ENCODE measurements at regions not wholly inside any gene's neighbourhood (a gene's known extent, or its start where the extent isn't known, plus 50 kb on each side); places are given as distances from the start of the nearest gene placed in this dataset.
A peak's percentile ranks its signal among the peaks of the same experiment; 100 is the strongest.

- Histone ChIP-seq H2BK120ac (replicated peaks; ENCODE audit: low read depth, low read length) (no peak overlapping the region), H3K27me3 (replicated peaks in 1 of 4; ENCODE audit: control insufficient read depth in 3 of 4, extremely low read depth in 1 of 4, insufficient read depth in 3 of 4, low read length in 3 of 4) (no peaks in the 10 kb centered on the region), H3K9me3 (ENCODE audit: insufficient read depth in 2 of 2, low read depth in 1 of 2, low read length in 1 of 2) (no peaks in the 10 kb centered on the region), H2BK12ac (ENCODE audit: low read depth, low read length) (no peak overlapping the region), H3K27ac (ENCODE audit: low read depth, low read length) (no peak overlapping the region), H3K23me2 (ENCODE audit: low read depth, low read length) (no peaks in the 10 kb centered on the region), H3K18ac (ENCODE audit: extremely low read depth, low read length) (no peak overlapping the region), H3K4ac (replicated peaks; ENCODE audit: insufficient read length, low read depth, low read length) (no peak overlapping the region), H2BK20ac (ENCODE audit: low read length) (no peak overlapping the region), H3K14ac (ENCODE audit: insufficient read length) (no peak overlapping the region), H4K8ac (ENCODE audit: extremely low read depth, insufficient read depth, low read length) (no peak overlapping the region), H3K56ac (replicated peaks; ENCODE audit: insufficient read length, low read depth, low read length) (no peak overlapping the region), H2AFZ (ENCODE audit: low read length) (peak overlapping the region; percentile 98), H4K91ac (replicated peaks; ENCODE audit: insufficient read length, low read length) (no peak overlapping the region), H2BK15ac (ENCODE audit: low read length) (no peak overlapping the region), H3K79me1 (ENCODE audit: low read depth, low read length) (no peaks in the 10 kb centered on the region), H3K4me3 (ENCODE audit: extremely low read depth in 1 of 4, insufficient read depth in 2 of 4, low read depth in 3 of 4, low read length in 4 of 4) (peak overlapping the region in 3 of 4 experiments; percentile 10 to 55 (median 27); a peak in 5 of 8 replicates), H4K20me1 (replicated peaks in 1 of 2; ENCODE audit: control insufficient read depth in 1 of 2, insufficient read depth in 2 of 2, low read length in 2 of 2) (no peaks in the 10 kb centered on the region), H3K79me2 (ENCODE audit: control insufficient read depth in 1 of 2, insufficient read depth in 2 of 2, low read length in 2 of 2) (no peaks in the 10 kb centered on the region), H3K36me3 (ENCODE audit: control insufficient read depth in 2 of 4, insufficient read depth in 4 of 4, low read length in 3 of 4) (no peaks in the 10 kb centered on the region), H3K23ac (ENCODE audit: insufficient read length) (no peak overlapping the region), H2BK5ac (ENCODE audit: low read depth, low read length) (no peak overlapping the region), H3K4me2 (ENCODE audit: insufficient read depth in 1 of 2, low read depth in 2 of 2, low read length in 2 of 2) (peak overlapping the region; percentile 16 to 69), H3K9ac (replicated peaks in 1 of 4; ENCODE audit: extremely low read depth in 1 of 4, low read depth in 3 of 4, low read length in 3 of 4) (no peak overlapping the region; a peak in 1 of 7 replicates), H3K4me1 (replicated peaks in 1 of 4; ENCODE audit: control insufficient read depth in 3 of 4, insufficient read depth in 4 of 4, low read length in 3 of 4) (no peaks in the 10 kb centered on the region; a peak in 1 of 7 replicates), H2AK5ac (ENCODE audit: low read depth, low read length) (no peak overlapping the region), H4K5ac (ENCODE audit: insufficient read length, low read depth, low read length) (no peak overlapping the region)
- 17% methylated on average over 29 of the region's 31 CpGs; no CpG with 5 or more reads in 1 of the 2 experiments for WGBS, 2 experiments (ENCODE audit: extremely low coverage in 1 of 2, insufficient coverage in 1 of 2, insufficient read length in 1 of 2, insufficient replicate concordance in 2 of 2, low coverage in 1 of 2, low lambda C conversion rate in 2 of 2, missing lambda C conversion rate in 1 of 2)
- POLR2A ChIA-PET (ENCODE audit: partially characterized antibody) = no interaction called here
- CTCF ChIA-PET (ENCODE audit: partially characterized antibody) = interaction anchor here (0.6 to 2.0 kb wide), 59 partner anchors 9 to 1467 kb away, joined by 3 to 12 read pairs (median 3); no protein-coding TSS in a partner anchor
- FAIRE-seq = peak; percentile 32
- peak; percentile 38 to 97 for DNase-seq (ENCODE audit: low read depth in 1 of 2, low spot score in 2 of 2)
- TF ChIP-seq SRF (IDR thresholded peaks at IDR 0.05; ENCODE audit: low read depth, low read length) (0 out of 2 replicates have a peak, but pooled peaks have one; percentile 7), CREB1 (IDR thresholded peaks at IDR 0.05) (no peak), RAD21 (IDR thresholded peaks at IDR 0.05 in 1 of 2, conservative IDR thresholded peaks at IDR 0.05 in 1 of 2; ENCODE audit: low read depth in 2 of 2, low read length in 2 of 2) (peak; percentile 99), FOSL1 (IDR thresholded peaks at IDR 0.05; ENCODE audit: insufficient read depth, low read depth, low read length) (no peak), TAF7 (optimal IDR thresholded peaks at IDR 0.05; ENCODE audit: borderline replicate concordance, low read depth, low read length) (peak; percentile 60), TAF1 (IDR thresholded peaks at IDR 0.05; ENCODE audit: low read depth, low read length) (peak; percentile 24; the same call in 1 of the 2 replicates), GABPA (IDR thresholded peaks at IDR 0.05; ENCODE audit: borderline replicate concordance, insufficient read depth, low read length) (0 out of 2 replicates have a peak, but pooled peaks have one; percentile 42), CHD2 (IDR thresholded peaks at IDR 0.05; ENCODE audit: low read length) (no peak), BRCA1 (IDR thresholded peaks at IDR 0.05; ENCODE audit: low read depth, low read length) (no peak)
- TF ChIP-seq, protein P1, sequence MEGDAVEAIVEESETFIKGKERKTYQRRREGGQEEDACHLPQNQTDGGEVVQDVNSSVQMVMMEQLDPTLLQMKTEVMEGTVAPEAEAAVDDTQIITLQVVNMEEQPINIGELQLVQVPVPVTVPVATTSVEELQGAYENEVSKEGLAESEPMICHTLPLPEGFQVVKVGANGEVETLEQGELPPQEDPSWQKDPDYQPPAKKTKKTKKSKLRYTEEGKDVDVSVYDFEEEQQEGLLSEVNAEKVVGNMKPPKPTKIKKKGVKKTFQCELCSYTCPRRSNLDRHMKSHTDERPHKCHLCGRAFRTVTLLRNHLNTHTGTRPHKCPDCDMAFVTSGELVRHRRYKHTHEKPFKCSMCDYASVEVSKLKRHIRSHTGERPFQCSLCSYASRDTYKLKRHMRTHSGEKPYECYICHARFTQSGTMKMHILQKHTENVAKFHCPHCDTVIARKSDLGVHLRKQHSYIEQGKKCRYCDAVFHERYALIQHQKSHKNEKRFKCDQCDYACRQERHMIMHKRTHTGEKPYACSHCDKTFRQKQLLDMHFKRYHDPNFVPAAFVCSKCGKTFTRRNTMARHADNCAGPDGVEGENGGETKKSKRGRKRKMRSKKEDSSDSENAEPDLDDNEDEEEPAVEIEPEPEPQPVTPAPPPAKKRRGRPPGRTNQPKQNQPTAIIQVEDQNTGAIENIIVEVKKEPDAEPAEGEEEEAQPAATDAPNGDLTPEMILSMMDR (IDR thresholded peaks at IDR 0.05; ENCODE audit: control extremely low read depth in 1 of 3, insufficient read depth in 1 of 3, low read depth in 1 of 3, low read length in 3 of 3) = peak; percentile 86 to 94 (median 88)
Measured at GRCh38 chr13:75219479-75220237, 262.3 kb downstream of the TBC1D4 start.
